HEK293 (cell line): ENCODE measurements at regions not wholly inside any gene's neighbourhood (a gene's known extent, or its start where the extent isn't known, plus 50 kb on each side); places are given as distances from the start of the nearest gene placed in this dataset.

ENCODE experiments used
- CTCF ChIP-seq: fragments of 450-650 bp; formaldehyde crosslinking; IDR thresholded peaks from 2 replicates; pipeline ENCODE4 v1.5.1; 2016; ENCODE audit warnings: missing biosample characterization, missing genetic modification characterization
- KLF16 ChIP-seq: fragments of 450-650 bp; formaldehyde crosslinking; IDR thresholded peaks from 2 replicates; pipeline ENCODE4 v1.5.1; 2017; ENCODE audit warnings: missing biosample characterization, missing genetic modification characterization
- YY1 ChIP-seq: fragments of 450-650 bp; formaldehyde crosslinking; IDR thresholded peaks from 2 replicates; pipeline ENCODE4 v1.5.1; 2018; ENCODE audit warnings: missing biosample characterization, missing genetic modification characterization
- ZBTB26 ChIP-seq: fragments of 450-650 bp; formaldehyde crosslinking; optimal IDR thresholded peaks from 2 replicates; pipeline ENCODE3; 2016; ENCODE audit warnings: missing biosample characterization, mild to moderate bottlenecking, missing genetic modification characterization
- ZBTB7A ChIP-seq: fragments of 450-650 bp; formaldehyde crosslinking; IDR thresholded peaks from 2 replicates; pipeline ENCODE4 v1.5.1; 2016; ENCODE audit warnings: low read depth, missing biosample characterization, missing genetic modification characterization
- ZNF223 ChIP-seq: fragments of 450-650 bp; formaldehyde crosslinking; IDR thresholded peaks from 2 replicates; pipeline ENCODE4 v1.5.1; 2016; ENCODE audit warnings: missing biosample characterization, missing genetic modification characterization
- ZNF266 ChIP-seq: fragments of 450-650 bp; formaldehyde crosslinking; IDR thresholded peaks from 2 replicates; pipeline ENCODE4 v1.5.1; 2016; ENCODE audit warnings: missing biosample characterization, missing genetic modification characterization, low read depth
- ZNF580 ChIP-seq: fragments of 450-650 bp; formaldehyde crosslinking; IDR thresholded peaks from 2 replicates; pipeline ENCODE4 v1.5.1; 2016; ENCODE audit warnings: missing biosample characterization, missing genetic modification characterization
- ZNF639 ChIP-seq: fragments of 450-650 bp; formaldehyde crosslinking; IDR thresholded peaks from 2 replicates; pipeline ENCODE4 v1.5.1; 2016; ENCODE audit warnings: missing biosample characterization, missing genetic modification characterization
- ZSCAN30 ChIP-seq: fragments of 450-650 bp; IDR thresholded peaks from 2 replicates; pipeline ENCODE4 v1.5.1; 2018; ENCODE audit warnings: missing biosample characterization, mild to moderate bottlenecking, missing genetic modification characterization, moderate library complexity

GRCh38 chr3:30085486-30085885, 520.9 kb upstream of the TGFBR2 start:
- TF ChIP-seq CTCF (no peak), ZBTB7A (tag by site-specific recombination) (no peak), ZSCAN30 (tag by site-specific recombination) (no peak), ZNF223 (tag by site-specific recombination) (no peak), ZNF266 (tag by site-specific recombination) (no peak), YY1 (no peak), KLF16 (tag by site-specific recombination) (no peak), ZBTB26 (tag by site-specific recombination) (no peak), ZNF580 (no peak), ZNF639 (tag by site-specific recombination) (no peak)
